ENCODE measurements at regions not wholly inside any gene's neighbourhood (a gene's known extent, or its start where the extent isn't known, plus 50 kb on each side); places are given as distances from the start of the nearest gene placed in this dataset.

DNA sequence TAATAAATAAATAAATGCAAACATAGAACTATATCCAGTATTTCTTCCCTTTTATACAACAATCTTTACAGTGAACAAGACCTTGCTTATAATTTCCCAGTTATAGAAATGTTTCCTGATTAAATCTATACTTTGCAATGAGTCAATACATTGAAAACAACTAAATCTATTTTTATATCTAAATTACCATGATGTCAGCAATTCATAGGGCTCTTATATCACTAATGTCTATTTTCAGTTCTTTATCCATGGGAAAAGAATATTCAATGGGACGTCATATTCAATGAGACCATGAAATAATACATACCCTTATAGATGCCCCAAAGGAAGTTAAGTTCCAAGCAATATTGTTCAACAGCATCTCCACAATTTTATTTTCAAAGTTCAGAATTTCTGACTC lies 359.9 kb downstream of the CASP12 start:
- WGBS, 5 donors = 90 to 98% (median 94%) methylated on average over 1 of the region's 1 CpG
- Histone ChIP-seq H3K27ac (no peak overlapping the region), H3K27me3 (no peaks in the 10 kb centered on the region), H3K9me3 (no peaks in the 10 kb centered on the region), H3K4me3 (no peak overlapping the region), H3K4me1 (peaks cover 0 to 11% (median 0%) of the 10 kb centered on the region in 4 donors), H3K36me3 (no peaks in the 10 kb centered on the region)
- DNase-seq = no peak
- TF ChIP-seq, protein P1, sequence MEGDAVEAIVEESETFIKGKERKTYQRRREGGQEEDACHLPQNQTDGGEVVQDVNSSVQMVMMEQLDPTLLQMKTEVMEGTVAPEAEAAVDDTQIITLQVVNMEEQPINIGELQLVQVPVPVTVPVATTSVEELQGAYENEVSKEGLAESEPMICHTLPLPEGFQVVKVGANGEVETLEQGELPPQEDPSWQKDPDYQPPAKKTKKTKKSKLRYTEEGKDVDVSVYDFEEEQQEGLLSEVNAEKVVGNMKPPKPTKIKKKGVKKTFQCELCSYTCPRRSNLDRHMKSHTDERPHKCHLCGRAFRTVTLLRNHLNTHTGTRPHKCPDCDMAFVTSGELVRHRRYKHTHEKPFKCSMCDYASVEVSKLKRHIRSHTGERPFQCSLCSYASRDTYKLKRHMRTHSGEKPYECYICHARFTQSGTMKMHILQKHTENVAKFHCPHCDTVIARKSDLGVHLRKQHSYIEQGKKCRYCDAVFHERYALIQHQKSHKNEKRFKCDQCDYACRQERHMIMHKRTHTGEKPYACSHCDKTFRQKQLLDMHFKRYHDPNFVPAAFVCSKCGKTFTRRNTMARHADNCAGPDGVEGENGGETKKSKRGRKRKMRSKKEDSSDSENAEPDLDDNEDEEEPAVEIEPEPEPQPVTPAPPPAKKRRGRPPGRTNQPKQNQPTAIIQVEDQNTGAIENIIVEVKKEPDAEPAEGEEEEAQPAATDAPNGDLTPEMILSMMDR (IDR thresholded peaks at IDR 0.05) = no peak
- TF ChIP-seq POLR2A (IDR thresholded peaks at IDR 0.05) = no peak
- TF ChIP-seq EP300 (IDR thresholded peaks at IDR 0.05) = no peak
- TF ChIP-seq POLR2AphosphoS5 (IDR thresholded peaks at IDR 0.05) = no peak
- intact Hi-C loops (cut with DNase I; ENCODE audit: low total_unique reads) = no loop called here

DNA sequence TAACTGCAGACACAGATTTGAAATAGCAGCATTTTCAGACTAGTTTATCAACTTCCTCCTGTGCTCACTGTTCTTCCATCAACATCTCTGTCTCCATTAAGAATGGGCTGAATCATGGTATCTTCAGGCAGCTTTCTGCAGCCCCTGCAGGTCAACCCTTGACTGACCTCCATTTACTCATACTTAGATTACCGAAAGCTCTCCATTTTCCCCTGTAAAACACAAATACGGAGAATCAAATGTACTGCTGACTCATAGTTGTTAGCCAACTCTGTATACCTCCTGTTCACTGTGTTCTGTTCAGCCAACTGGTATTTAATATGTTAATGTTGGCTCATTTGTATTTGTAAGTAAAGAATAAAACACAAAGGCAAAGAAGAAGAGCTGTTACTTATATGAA lies 364.0 kb downstream of the CASP12 start:
- no peak for TF ChIP-seq POLR2AphosphoS5 (IDR thresholded peaks at IDR 0.05)
- TF ChIP-seq, protein P1 (IDR thresholded peaks at IDR 0.05) = no peak
- no peak for TF ChIP-seq EP300 (IDR thresholded peaks at IDR 0.05)
- TF ChIP-seq POLR2A (IDR thresholded peaks at IDR 0.05) = no peak
- intact Hi-C loops (cut with DNase I; ENCODE audit: low total_unique reads) = no loop called here
- 37 to 64% (median 56%) methylated on average over 2 of the region's 2 CpGs for WGBS, 5 donors

DNA sequence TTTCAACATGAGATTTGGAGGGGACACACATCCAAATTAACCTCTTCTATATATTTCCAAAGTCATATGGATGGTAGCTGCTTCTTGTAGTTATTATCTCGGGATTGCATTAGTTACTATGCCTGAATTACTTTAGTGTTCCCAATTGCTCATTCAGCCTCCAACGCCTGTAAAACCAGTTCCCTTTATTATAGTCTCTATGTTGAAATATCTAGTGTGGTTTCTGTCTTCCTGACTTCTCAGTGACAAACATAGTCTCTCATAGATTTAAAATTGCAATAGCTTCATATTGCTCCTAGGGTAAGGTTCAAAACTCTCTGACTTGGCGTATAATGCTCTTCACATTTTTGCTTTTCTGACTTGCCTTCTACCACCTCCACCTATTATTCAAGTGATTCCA lies 366.4 kb downstream of the CASP12 start:
- Histone ChIP-seq H3K9me3 (no peaks in the 10 kb centered on the region), H3K27me3 (no peaks in the 10 kb centered on the region), H3K4me3 (no peak overlapping the region), H3K27ac (no peak overlapping the region), H3K4me1 (no peaks in the 10 kb centered on the region), H3K36me3 (no peaks in the 10 kb centered on the region)
- TF ChIP-seq EP300 (IDR thresholded peaks at IDR 0.05) = no peak
- TF ChIP-seq POLR2AphosphoS5 (IDR thresholded peaks at IDR 0.05) = no peak
- DNase-seq = no peak
- 54 to 86% (median 60%) methylated on average over 3 of the region's 3 CpGs for WGBS, 5 donors
- intact Hi-C loops (cut with DNase I; ENCODE audit: low total_unique reads) = no loop called here

More for the DNA sequence above, 364.0 kb downstream of the CASP12 start:
- Histone ChIP-seq H3K9me3 (no peaks in the 10 kb centered on the region), H3K4me1 (no peaks in the 10 kb centered on the region), H3K4me3 (no peak overlapping the region), H3K27me3 (no peaks in the 10 kb centered on the region), H3K27ac (no peak overlapping the region), H3K36me3 (no peaks in the 10 kb centered on the region)
- no peak for DNase-seq

DNA sequence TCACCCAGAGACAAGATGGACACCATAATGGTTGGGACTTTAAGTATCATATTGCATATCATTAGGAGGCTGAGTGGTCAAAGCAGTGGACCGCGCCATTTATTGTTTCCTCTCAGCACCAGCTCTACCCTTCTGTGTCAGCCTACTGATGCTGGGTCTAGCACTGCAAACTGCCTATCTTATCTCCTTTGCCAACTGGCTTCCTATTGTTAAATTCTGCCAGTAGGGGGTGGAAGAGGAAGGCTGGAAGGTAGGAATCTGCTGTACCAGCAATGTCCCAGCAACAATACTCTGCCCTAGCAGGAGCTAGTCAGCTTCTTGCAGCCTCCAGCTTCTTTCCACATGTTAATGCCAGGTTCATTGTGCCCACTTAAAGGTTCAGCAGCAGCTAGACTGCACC lies 367.1 kb upstream of the PDGFD start:
- Histone ChIP-seq H3K27ac (no peak overlapping the region), H3K4me3 (no peak overlapping the region), H3K9me3 (no peaks in the 10 kb centered on the region), H3K36me3 (no peaks in the 10 kb centered on the region), H3K27me3 (no peaks in the 10 kb centered on the region), H3K4me1 (no peaks in the 10 kb centered on the region)
- 95 to 100% (median 98%) methylated on average over 2 of the region's 2 CpGs for WGBS, 5 donors
- no peak for TF ChIP-seq EP300 (IDR thresholded peaks at IDR 0.05)
- TF ChIP-seq, protein P1 (IDR thresholded peaks at IDR 0.05) = no peak
- TF ChIP-seq POLR2AphosphoS5 (IDR thresholded peaks at IDR 0.05) = no peak
- no peak for TF ChIP-seq POLR2A (IDR thresholded peaks at IDR 0.05)
- intact Hi-C loops (cut with DNase I; ENCODE audit: low total_unique reads) = no loop called here
- no peak for DNase-seq

DNA sequence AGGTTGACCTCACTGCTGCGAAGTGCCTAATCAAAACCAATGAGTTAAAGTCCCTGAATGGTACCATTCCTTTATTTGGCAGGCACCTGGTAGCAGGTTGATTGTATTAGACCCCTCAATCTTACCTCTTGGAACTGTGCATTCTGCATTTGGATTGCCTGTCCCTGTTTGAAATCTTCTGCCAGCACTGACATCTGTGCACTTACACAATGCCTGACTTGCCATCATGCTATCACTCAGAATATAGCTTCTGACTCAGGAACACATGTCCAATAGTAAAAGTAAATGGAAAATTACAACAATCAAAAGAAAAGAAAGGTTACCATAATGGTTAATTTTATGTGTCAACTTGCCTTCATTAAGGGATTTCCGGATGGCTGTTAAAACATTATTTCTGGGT lies 366.0 kb upstream of the PDGFD start:
- no peak overlapping the region for H3K4me3 ChIP-seq
- H3K36me3 ChIP-seq = no peaks in the 10 kb centered on the region
- H3K4me1 ChIP-seq = no peaks in the 10 kb centered on the region
- DNase-seq = no peak
- 82 to 91% (median 87%) methylated on average over 2 of the region's 2 CpGs for WGBS, 5 donors
- TF ChIP-seq POLR2A (IDR thresholded peaks at IDR 0.05) = no peak
- TF ChIP-seq, protein P1 (IDR thresholded peaks at IDR 0.05) = no peak
- TF ChIP-seq POLR2AphosphoS5 (IDR thresholded peaks at IDR 0.05) = no peak
- no peak for TF ChIP-seq EP300 (IDR thresholded peaks at IDR 0.05)
- intact Hi-C loops (cut with DNase I; ENCODE audit: low total_unique reads) = no loop called here
- H3K27ac ChIP-seq = no peak overlapping the region
- no peaks in the 10 kb centered on the region for H3K27me3 ChIP-seq
- no peaks in the 10 kb centered on the region for H3K9me3 ChIP-seq

All from stomach (tissue), 8 donors.